ENCODE measurements at regions not wholly inside any gene's neighbourhood (a gene's known extent, or its start where the extent isn't known, plus 50 kb on each side); places are given as distances from the start of the nearest gene placed in this dataset.

DNA sequence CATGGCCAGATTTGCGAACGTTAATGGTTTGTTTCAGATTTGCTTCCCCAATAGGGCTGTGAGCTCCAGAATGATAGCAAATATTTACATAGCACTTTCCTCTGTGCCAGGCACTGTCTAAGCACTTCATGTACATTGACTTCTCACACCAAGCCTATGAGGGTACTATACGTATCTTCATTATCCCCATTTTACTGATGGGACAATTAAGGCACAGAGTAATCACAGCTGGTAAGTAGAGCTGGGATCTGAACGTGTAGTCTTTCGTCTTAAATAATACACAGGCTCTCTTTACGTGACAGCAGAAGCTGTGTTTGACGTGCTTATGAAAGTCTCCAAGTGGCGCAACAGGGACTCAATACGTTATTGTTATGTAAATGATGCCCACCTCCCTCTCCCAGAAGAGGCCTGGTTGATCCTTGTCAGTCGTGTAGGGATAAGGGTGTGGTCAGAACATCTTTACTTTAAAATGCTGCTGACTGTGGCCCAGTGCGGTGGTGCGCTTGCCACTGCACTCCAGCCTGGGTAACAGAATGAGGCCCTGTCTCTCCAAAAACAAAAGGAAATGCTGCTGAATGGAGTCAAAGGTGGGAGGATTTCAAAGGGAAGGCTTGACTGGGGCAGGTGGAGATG, 66.3 kb upstream of the TCL1B start:
- H2BK15ac ChIP-seq (ENCODE audit: low read depth, low read length), result no peak overlapping the region
- TF ChIP-seq, protein P1, sequence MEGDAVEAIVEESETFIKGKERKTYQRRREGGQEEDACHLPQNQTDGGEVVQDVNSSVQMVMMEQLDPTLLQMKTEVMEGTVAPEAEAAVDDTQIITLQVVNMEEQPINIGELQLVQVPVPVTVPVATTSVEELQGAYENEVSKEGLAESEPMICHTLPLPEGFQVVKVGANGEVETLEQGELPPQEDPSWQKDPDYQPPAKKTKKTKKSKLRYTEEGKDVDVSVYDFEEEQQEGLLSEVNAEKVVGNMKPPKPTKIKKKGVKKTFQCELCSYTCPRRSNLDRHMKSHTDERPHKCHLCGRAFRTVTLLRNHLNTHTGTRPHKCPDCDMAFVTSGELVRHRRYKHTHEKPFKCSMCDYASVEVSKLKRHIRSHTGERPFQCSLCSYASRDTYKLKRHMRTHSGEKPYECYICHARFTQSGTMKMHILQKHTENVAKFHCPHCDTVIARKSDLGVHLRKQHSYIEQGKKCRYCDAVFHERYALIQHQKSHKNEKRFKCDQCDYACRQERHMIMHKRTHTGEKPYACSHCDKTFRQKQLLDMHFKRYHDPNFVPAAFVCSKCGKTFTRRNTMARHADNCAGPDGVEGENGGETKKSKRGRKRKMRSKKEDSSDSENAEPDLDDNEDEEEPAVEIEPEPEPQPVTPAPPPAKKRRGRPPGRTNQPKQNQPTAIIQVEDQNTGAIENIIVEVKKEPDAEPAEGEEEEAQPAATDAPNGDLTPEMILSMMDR (conservative IDR thresholded peaks at IDR 0.05), result no peak
- DNase-seq, result peak; percentile 35
- Mint-ChIP-seq H3K27me3 (ENCODE audit: low read depth) (peaks cover 28% of the 10 kb centered on the region), H3K36me3 (ENCODE audit: insufficient read depth in 1 of 3, low read depth in 3 of 3) (peaks cover 0 to 1% (median 0%) of the 10 kb centered on the region in 3 experiments; a peak in 1 of 7 replicates), H3K27ac (peak overlapping the region in 2 of 3 experiments; percentile 20 to 72; a peak in 3 of 7 replicates), H3K4me1 (peaks cover 48 to 55% of the 10 kb centered on the region in 2 experiments), H3K9me3 (no peaks in the 10 kb centered on the region), H3K4me3 (no peak overlapping the region)
- no peak overlapping the region for H2AK5ac ChIP-seq (ENCODE audit: insufficient read length, low read length)
- H3K79me2 ChIP-seq (ENCODE audit: insufficient read depth, low read length), result no peaks in the 10 kb centered on the region
- H3K56ac ChIP-seq (ENCODE audit: insufficient read length, low read depth, low read length), result no peak overlapping the region
- H3K9ac ChIP-seq (ENCODE audit: extremely low read depth, insufficient read length, low read length), result no peak overlapping the region
- no peak overlapping the region for H3K23ac ChIP-seq (ENCODE audit: insufficient read length, low read depth, low read length)
- H3K14ac ChIP-seq (ENCODE audit: insufficient read depth, low read length), result no peak overlapping the region
- H3K4ac ChIP-seq (ENCODE audit: low read depth, low read length), result no peak overlapping the region
- no peak overlapping the region for H3K27ac ChIP-seq (ENCODE audit: insufficient read length, low read depth, low read length)
- H2BK120ac ChIP-seq (ENCODE audit: low read depth, low read length, poor library complexity, severe bottlenecking), result no peak overlapping the region
- no peak overlapping the region for H4K5ac ChIP-seq (ENCODE audit: insufficient read length, low read depth, low read length)
- H2BK12ac ChIP-seq (ENCODE audit: insufficient read length, low read depth, low read length), result no peak overlapping the region
- H2BK5ac ChIP-seq (ENCODE audit: insufficient read length, low read length), result no peak overlapping the region
- WGBS (ENCODE audit: extremely low coverage, insufficient read length, low lambda C conversion rate), result no CpG with 5 or more reads among the region's 12 CpGs
- peak overlapping the region; percentile 34 for H2BK20ac ChIP-seq (ENCODE audit: low read depth, low read length, poor library complexity, severe bottlenecking)
- no peak overlapping the region for H2AFZ ChIP-seq (ENCODE audit: low read length)
- H3K4me1 ChIP-seq (ENCODE audit: insufficient read depth, low read length), result peaks cover 12% of the 10 kb centered on the region
- H3K23me2 ChIP-seq (ENCODE audit: insufficient read length, low read depth, low read length, poor library complexity, severe bottlenecking), result no peaks in the 10 kb centered on the region
- H3K9me3 ChIP-seq (ENCODE audit: control insufficient read depth, low read depth, low read length), result no peaks in the 10 kb centered on the region
- no peak overlapping the region for H3T11ph ChIP-seq (ENCODE audit: low read length)
- H4K8ac ChIP-seq (replicated peaks; ENCODE audit: insufficient read length, low read depth, low read length), result no peak overlapping the region
- H4K20me1 ChIP-seq (ENCODE audit: control insufficient read depth, insufficient read depth, insufficient read length), result no peaks in the 10 kb centered on the region
- no peak overlapping the region for H3K18ac ChIP-seq (ENCODE audit: insufficient read length, low read depth, low read length)
- H3K79me1 ChIP-seq (ENCODE audit: insufficient read depth, low read depth, low read length, poor library complexity, severe bottlenecking), result no peaks in the 10 kb centered on the region
- H4K91ac ChIP-seq (ENCODE audit: insufficient read length, low read depth, low read length), result no peak overlapping the region
- H3K27me3 ChIP-seq (ENCODE audit: insufficient read depth, low read length), result no peaks in the 10 kb centered on the region
- no peak overlapping the region for H3K4me2 ChIP-seq (ENCODE audit: insufficient read depth, insufficient read length, low read length)

All from H9 (cell line).